Neural cell (in vitro differentiated cells): ENCODE measurements at regions not wholly inside any gene's neighbourhood (a gene's known extent, or its start where the extent isn't known, plus 50 kb on each side); places are given as distances from the start of the nearest gene placed in this dataset.

Experiments used
- H2AFZ ChIP-seq: fragments of 200-600, 300-800 bp; sonication (generic), shearing (Covaris generic); 2 replicates; pipeline ENCODE4 v1.6.0; 2014; ENCODE audit warnings: low read depth, mild to moderate bottlenecking, antibody characterized with exemption, low read length, moderate library complexity
- H3F3A ChIP-seq: fragments of 200-600 bp; shearing (Covaris generic); 2 replicates; pipeline ENCODE4 v1.6.1; 2016; ENCODE audit warnings: mild to moderate bottlenecking, moderate library complexity, mixed read lengths, antibody characterized with exemption, low read length; ENCODE audit not compliant: insufficient read depth, poor library complexity, severe bottlenecking
- H3K27ac ChIP-seq: fragments of 200-600, 300-800 bp; sonication (generic), shearing (Covaris generic); 2 replicates; pipeline ENCODE4 v1.5.1; 2014; ENCODE audit warnings: mild to moderate bottlenecking, low read length, moderate library complexity
- H3K27me3 ChIP-seq: fragments of 300-800, 200-600 bp; sonication (generic), shearing (Covaris generic); 2 replicates; pipeline ENCODE4 v1.6.0; 2014; ENCODE audit warnings: mild to moderate bottlenecking, low read depth, low read length, moderate library complexity; ENCODE audit not compliant: insufficient read depth
- H3K36me3 ChIP-seq: fragments of 300-800, 200-600 bp; sonication (generic), shearing (Covaris generic); 2 replicates; pipeline ENCODE4 v1.5.1; 2014; ENCODE audit warnings: mild to moderate bottlenecking, antibody characterized with exemption, low read length, moderate library complexity; ENCODE audit not compliant: insufficient read depth
- H3K4me2 ChIP-seq: fragments of 300-800, 200-600 bp; sonication (generic), shearing (Covaris generic); 2 replicates; pipeline ENCODE4 v1.6.0; 2014; ENCODE audit warnings: mild to moderate bottlenecking, low read length
- H3K4me3 ChIP-seq: fragments of 300-800, 200-600 bp; sonication (generic), shearing (Covaris generic); 2 replicates; pipeline ENCODE4 v1.5.1; 2014; ENCODE audit warnings: mild to moderate bottlenecking, low read length, moderate library complexity
- H3K79me2 ChIP-seq: fragments of 200-600 bp; shearing (Covaris generic); replicated peaks from 2 replicates; pipeline ENCODE4 v1.6.0; 2014; ENCODE audit warnings: mild to moderate bottlenecking, low read length, moderate library complexity; ENCODE audit not compliant: insufficient read depth
- H3K9ac ChIP-seq: fragments of 300-800, 200-600 bp; sonication (generic), shearing (Covaris generic); 2 replicates; pipeline ENCODE4 v1.6.1; 2016; ENCODE audit warnings: mild to moderate bottlenecking, low read length, mixed read lengths
- H3K9me2 ChIP-seq: fragments of 200-600 bp; shearing (Covaris generic); 2 replicates; pipeline ENCODE4 v1.6.1; 2016; ENCODE audit warnings: mild to moderate bottlenecking, low read length, mixed read lengths; ENCODE audit not compliant: insufficient read depth
- H3K9me3 ChIP-seq: fragments of 200-600, 300-800 bp; sonication (generic), shearing (Covaris generic); 2 replicates; pipeline ENCODE4 v1.6.1; 2016; ENCODE audit warnings: mild to moderate bottlenecking, mixed run types, low read length, moderate library complexity, mixed read lengths
- H4K20me1 ChIP-seq: fragments of 200-600 bp; shearing (Covaris generic); 2 replicates; pipeline ENCODE4 v1.6.1; 2016; ENCODE audit warnings: mild to moderate bottlenecking, mixed run types; ENCODE audit not compliant: insufficient read depth
- EP300 ChIP-seq: fragments of 450-650 bp; conservative IDR thresholded peaks from 2 replicates; pipeline ENCODE4 v1.6.1; 2014; ENCODE audit warnings: antibody characterized with exemption, mild to moderate bottlenecking, moderate library complexity; ENCODE audit not compliant: poor library complexity, severe bottlenecking
- EZH2 ChIP-seq: fragments of 200-600, 300-800 bp; shearing (Covaris generic), sonication (generic); IDR thresholded peaks from 2 replicates; pipeline ENCODE4 v1.6.1; 2014; ENCODE audit warnings: antibody characterized with exemption, low read length, borderline replicate concordance, mild to moderate bottlenecking; ENCODE audit not compliant: insufficient read depth, poor library complexity, severe bottlenecking
- MXI1 ChIP-seq: fragments of 450-650 bp; conservative IDR thresholded peaks from 2 replicates; pipeline ENCODE4 v1.6.1; 2014; ENCODE audit warnings: antibody characterized with exemption, mild to moderate bottlenecking; ENCODE audit not compliant: poor library complexity, severe bottlenecking
- POLR2AphosphoS5 ChIP-seq: IDR thresholded peaks from 2 replicates; pipeline ENCODE4 v1.6.1; 2012
- RAD21 ChIP-seq: fragments of 450-650 bp; conservative IDR thresholded peaks from 2 replicates; pipeline ENCODE4 v1.6.1; 2014; ENCODE audit warnings: antibody characterized with exemption, mild to moderate bottlenecking, moderate library complexity
- SMC3 ChIP-seq: fragments of 450-650 bp; conservative IDR thresholded peaks from 2 replicates; pipeline ENCODE4 v1.6.1; 2014; ENCODE audit warnings: antibody characterized with exemption, mild to moderate bottlenecking, moderate library complexity; ENCODE audit not compliant: poor library complexity
- TAF1 ChIP-seq: IDR thresholded peaks from 2 replicates; pipeline ENCODE4 v1.6.1; 2012; ENCODE audit warnings: low read depth
- TF ChIP-seq, protein P1 (sequence below): IDR thresholded peaks from 2 replicates; pipeline ENCODE4 v1.6.1; 2012; ENCODE audit warnings: borderline replicate concordance
- TF ChIP-seq, protein P2 (sequence below): fragments of 450-650 bp; IDR thresholded peaks from 2 replicates; pipeline ENCODE4 v1.5.1; 2014; ENCODE audit warnings: antibody characterized with exemption, mild to moderate bottlenecking, moderate library complexity; ENCODE audit not compliant: poor library complexity, severe bottlenecking

- H4K20me1 ChIP-seq: no peaks in the 10 kb centered on the region
- no peaks in the 10 kb centered on the region for H3F3A ChIP-seq
- no peak overlapping the region for H2AFZ ChIP-seq
- H3K27ac ChIP-seq: no peak overlapping the region
- no peaks in the 10 kb centered on the region for H3K36me3 ChIP-seq
- H3K9me3 ChIP-seq: no peaks in the 10 kb centered on the region
- no peaks in the 10 kb centered on the region for H3K27me3 ChIP-seq
- no peak overlapping the region for H3K4me3 ChIP-seq
- H3K9ac ChIP-seq: no peak overlapping the region
- H3K9me2 ChIP-seq: no peaks in the 10 kb centered on the region
- H3K79me2 ChIP-seq: no peaks in the 10 kb centered on the region
- no peak for TF ChIP-seq MXI1
- TF ChIP-seq TAF1: no peak
- TF ChIP-seq EZH2: no peak
- TF ChIP-seq POLR2AphosphoS5: no peak
- TF ChIP-seq SMC3: no peak
- no peak for TF ChIP-seq EP300
- TF ChIP-seq, protein P1, sequence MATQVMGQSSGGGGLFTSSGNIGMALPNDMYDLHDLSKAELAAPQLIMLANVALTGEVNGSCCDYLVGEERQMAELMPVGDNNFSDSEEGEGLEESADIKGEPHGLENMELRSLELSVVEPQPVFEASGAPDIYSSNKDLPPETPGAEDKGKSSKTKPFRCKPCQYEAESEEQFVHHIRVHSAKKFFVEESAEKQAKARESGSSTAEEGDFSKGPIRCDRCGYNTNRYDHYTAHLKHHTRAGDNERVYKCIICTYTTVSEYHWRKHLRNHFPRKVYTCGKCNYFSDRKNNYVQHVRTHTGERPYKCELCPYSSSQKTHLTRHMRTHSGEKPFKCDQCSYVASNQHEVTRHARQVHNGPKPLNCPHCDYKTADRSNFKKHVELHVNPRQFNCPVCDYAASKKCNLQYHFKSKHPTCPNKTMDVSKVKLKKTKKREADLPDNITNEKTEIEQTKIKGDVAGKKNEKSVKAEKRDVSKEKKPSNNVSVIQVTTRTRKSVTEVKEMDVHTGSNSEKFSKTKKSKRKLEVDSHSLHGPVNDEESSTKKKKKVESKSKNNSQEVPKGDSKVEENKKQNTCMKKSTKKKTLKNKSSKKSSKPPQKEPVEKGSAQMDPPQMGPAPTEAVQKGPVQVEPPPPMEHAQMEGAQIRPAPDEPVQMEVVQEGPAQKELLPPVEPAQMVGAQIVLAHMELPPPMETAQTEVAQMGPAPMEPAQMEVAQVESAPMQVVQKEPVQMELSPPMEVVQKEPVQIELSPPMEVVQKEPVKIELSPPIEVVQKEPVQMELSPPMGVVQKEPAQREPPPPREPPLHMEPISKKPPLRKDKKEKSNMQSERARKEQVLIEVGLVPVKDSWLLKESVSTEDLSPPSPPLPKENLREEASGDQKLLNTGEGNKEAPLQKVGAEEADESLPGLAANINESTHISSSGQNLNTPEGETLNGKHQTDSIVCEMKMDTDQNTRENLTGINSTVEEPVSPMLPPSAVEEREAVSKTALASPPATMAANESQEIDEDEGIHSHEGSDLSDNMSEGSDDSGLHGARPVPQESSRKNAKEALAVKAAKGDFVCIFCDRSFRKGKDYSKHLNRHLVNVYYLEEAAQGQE: no peak
- TF ChIP-seq, protein P2, sequence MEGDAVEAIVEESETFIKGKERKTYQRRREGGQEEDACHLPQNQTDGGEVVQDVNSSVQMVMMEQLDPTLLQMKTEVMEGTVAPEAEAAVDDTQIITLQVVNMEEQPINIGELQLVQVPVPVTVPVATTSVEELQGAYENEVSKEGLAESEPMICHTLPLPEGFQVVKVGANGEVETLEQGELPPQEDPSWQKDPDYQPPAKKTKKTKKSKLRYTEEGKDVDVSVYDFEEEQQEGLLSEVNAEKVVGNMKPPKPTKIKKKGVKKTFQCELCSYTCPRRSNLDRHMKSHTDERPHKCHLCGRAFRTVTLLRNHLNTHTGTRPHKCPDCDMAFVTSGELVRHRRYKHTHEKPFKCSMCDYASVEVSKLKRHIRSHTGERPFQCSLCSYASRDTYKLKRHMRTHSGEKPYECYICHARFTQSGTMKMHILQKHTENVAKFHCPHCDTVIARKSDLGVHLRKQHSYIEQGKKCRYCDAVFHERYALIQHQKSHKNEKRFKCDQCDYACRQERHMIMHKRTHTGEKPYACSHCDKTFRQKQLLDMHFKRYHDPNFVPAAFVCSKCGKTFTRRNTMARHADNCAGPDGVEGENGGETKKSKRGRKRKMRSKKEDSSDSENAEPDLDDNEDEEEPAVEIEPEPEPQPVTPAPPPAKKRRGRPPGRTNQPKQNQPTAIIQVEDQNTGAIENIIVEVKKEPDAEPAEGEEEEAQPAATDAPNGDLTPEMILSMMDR: no peak
- TF ChIP-seq RAD21: no peak
- no peak overlapping the region for H3K4me2 ChIP-seq
Observed at GRCh38 chr10:44126291-44126717, 258.6 kb downstream of the CXCL12 start.

- H3K27me3 ChIP-seq: no peaks in the 10 kb centered on the region
- H2AFZ ChIP-seq: no peak overlapping the region
- no peaks in the 10 kb centered on the region for H3K36me3 ChIP-seq
- H3F3A ChIP-seq: no peaks in the 10 kb centered on the region
- no peak overlapping the region for H3K9ac ChIP-seq
- no peaks in the 10 kb centered on the region for H3K79me2 ChIP-seq
- H3K4me2 ChIP-seq: no peak overlapping the region
- no peak overlapping the region for H3K27ac ChIP-seq
- H3K4me3 ChIP-seq: no peak overlapping the region
- H3K9me2 ChIP-seq: no peaks in the 10 kb centered on the region
- H3K9me3 ChIP-seq: no peaks in the 10 kb centered on the region
- H4K20me1 ChIP-seq: no peaks in the 10 kb centered on the region
- TF ChIP-seq RAD21 (no peak), MXI1 (no peak), EP300 (no peak), TAF1 (no peak), SMC3 (no peak), POLR2AphosphoS5 (no peak), EZH2 (no peak)
- TF ChIP-seq, protein P2: no peak
- TF ChIP-seq, protein P1: no peak
Observed at GRCh38 chr10:44125879-44126278, 259.0 kb downstream of the CXCL12 start.
